SK-N-SH (cell line): ENCODE measurements at regions not wholly inside any gene's neighbourhood (a gene's known extent, or its start where the extent isn't known, plus 50 kb on each side); places are given as distances from the start of the nearest gene placed in this dataset.

Experiments
- CHD2 ChIP-seq: fragments of 150-350 bp; IDR thresholded peaks from 2 replicates; pipeline ENCODE4 v1.6.1; 2018; ENCODE audit warnings: low read length; ENCODE audit not compliant: partially characterized antibody
- POLR2AphosphoS5 ChIP-seq: IDR thresholded peaks from 2 replicates; pipeline ENCODE4 v1.6.1; 2012; ENCODE audit warnings: low read depth, low read length
- ZBTB33 ChIP-seq: IDR thresholded peaks from 2 replicates; pipeline ENCODE4 v1.4.0; 2012; ENCODE audit warnings: low read depth, borderline replicate concordance
- TF ChIP-seq, protein P1 (sequence below): fragments of 200-600 bp; sonication (generic); IDR thresholded peaks from 2 replicates; pipeline ENCODE4 v1.6.1; 2017; ENCODE audit warnings: antibody characterized with exemption, mild to moderate bottlenecking, moderate library complexity

DNA sequence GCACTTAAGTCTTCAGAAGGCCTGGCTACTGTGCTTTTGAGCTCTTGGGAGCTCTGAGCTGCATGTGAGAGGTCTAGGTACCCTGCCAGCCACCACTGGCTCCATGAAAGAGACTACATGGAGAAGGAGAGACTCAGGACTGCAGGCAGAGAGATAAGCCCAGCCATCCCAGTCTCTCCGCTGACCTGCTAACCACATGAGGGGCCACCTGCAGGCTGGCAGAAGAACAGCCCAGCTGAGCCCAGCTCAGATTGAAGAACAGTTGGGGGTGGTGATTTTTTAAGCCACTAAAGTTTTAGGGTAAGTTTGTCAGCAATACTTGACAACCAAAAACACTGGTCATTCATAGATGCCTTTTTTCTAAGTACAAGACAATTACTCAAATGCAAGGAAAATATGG is 205.0 kb upstream of the PRDM9 start:
- TF ChIP-seq, protein P1, sequence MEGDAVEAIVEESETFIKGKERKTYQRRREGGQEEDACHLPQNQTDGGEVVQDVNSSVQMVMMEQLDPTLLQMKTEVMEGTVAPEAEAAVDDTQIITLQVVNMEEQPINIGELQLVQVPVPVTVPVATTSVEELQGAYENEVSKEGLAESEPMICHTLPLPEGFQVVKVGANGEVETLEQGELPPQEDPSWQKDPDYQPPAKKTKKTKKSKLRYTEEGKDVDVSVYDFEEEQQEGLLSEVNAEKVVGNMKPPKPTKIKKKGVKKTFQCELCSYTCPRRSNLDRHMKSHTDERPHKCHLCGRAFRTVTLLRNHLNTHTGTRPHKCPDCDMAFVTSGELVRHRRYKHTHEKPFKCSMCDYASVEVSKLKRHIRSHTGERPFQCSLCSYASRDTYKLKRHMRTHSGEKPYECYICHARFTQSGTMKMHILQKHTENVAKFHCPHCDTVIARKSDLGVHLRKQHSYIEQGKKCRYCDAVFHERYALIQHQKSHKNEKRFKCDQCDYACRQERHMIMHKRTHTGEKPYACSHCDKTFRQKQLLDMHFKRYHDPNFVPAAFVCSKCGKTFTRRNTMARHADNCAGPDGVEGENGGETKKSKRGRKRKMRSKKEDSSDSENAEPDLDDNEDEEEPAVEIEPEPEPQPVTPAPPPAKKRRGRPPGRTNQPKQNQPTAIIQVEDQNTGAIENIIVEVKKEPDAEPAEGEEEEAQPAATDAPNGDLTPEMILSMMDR, result no peak
- TF ChIP-seq POLR2AphosphoS5, result no peak
- TF ChIP-seq CHD2, result no peak
- no peak for TF ChIP-seq ZBTB33
